SK-N-SH (cell line): ENCODE measurements at regions not wholly inside any gene's neighbourhood (a gene's known extent, or its start where the extent isn't known, plus 50 kb on each side); places are given as distances from the start of the nearest gene placed in this dataset.

Experiments
- CTCF ChIP-seq: fragments of 200-600 bp; sonication (generic); IDR thresholded peaks from 2 replicates; pipeline ENCODE4 v1.6.1; 2017; ENCODE audit warnings: antibody characterized with exemption, mild to moderate bottlenecking, moderate library complexity
- EP300 ChIP-seq, 2 experiments: IDR thresholded peaks; 2 replicates each; pipeline versions ENCODE4 v1.4.0 to v1.6.1; 2012; ENCODE audit warnings: borderline replicate concordance in 1 of 2, low read depth in 1 of 2, low read length in 1 of 2
- EZH2phosphoT487 ChIP-seq: fragments of 200-600 bp; sonication (generic); IDR thresholded peaks from 2 replicates; pipeline ENCODE4 v1.6.1; 2017; ENCODE audit warnings: low read depth, mixed run types, mild to moderate bottlenecking, antibody characterized with exemption, moderate library complexity, borderline replicate concordance
- FOXM1 ChIP-seq: IDR thresholded peaks from 2 replicates; pipeline ENCODE4 v1.4.0; 2012; ENCODE audit warnings: low read depth, mild to moderate bottlenecking
- GABPA ChIP-seq: IDR thresholded peaks from 2 replicates; pipeline ENCODE4 v1.4.0; 2012; ENCODE audit warnings: low read depth, mild to moderate bottlenecking
- MXI1 ChIP-seq: IDR thresholded peaks from 2 replicates; pipeline ENCODE4 v1.6.1; 2012; ENCODE audit warnings: mild to moderate bottlenecking, low read depth, low read length, improper control_type of control experiment
- POLR2AphosphoS5 ChIP-seq: IDR thresholded peaks from 2 replicates; pipeline ENCODE4 v1.6.1; 2012; ENCODE audit warnings: low read depth, low read length
- RAD21 ChIP-seq: IDR thresholded peaks from 2 replicates; pipeline ENCODE4 v1.6.1; 2012; ENCODE audit warnings: mild to moderate bottlenecking, low read length
- REST ChIP-seq: IDR thresholded peaks from 2 replicates; pipeline ENCODE4 v1.6.1; 2012; ENCODE audit warnings: mild to moderate bottlenecking, low read depth, low read length, moderate library complexity
- SIN3A ChIP-seq: IDR thresholded peaks from 2 replicates; pipeline ENCODE4 v1.6.1; 2012; ENCODE audit warnings: low read depth, mild to moderate bottlenecking, low read length, moderate library complexity, borderline replicate concordance
- SMC3 ChIP-seq: IDR thresholded peaks from 2 replicates; pipeline ENCODE4 v1.6.1; 2012; ENCODE audit warnings: low read depth, low read length, improper control_type of control experiment
- TAF1 ChIP-seq: IDR thresholded peaks from 2 replicates; pipeline ENCODE4 v1.6.1; 2012; ENCODE audit warnings: low read depth, mild to moderate bottlenecking, low read length, moderate library complexity, borderline replicate concordance
- USF2 ChIP-seq: fragments of 150-350 bp; IDR thresholded peaks from 2 replicates; pipeline ENCODE4 v1.6.1; 2017; ENCODE audit warnings: antibody characterized with exemption, low read length, low read depth, borderline replicate concordance
- YY1 ChIP-seq: IDR thresholded peaks from 2 replicates; pipeline ENCODE4 v1.4.0; 2012; ENCODE audit warnings: low read depth, mild to moderate bottlenecking

DNA sequence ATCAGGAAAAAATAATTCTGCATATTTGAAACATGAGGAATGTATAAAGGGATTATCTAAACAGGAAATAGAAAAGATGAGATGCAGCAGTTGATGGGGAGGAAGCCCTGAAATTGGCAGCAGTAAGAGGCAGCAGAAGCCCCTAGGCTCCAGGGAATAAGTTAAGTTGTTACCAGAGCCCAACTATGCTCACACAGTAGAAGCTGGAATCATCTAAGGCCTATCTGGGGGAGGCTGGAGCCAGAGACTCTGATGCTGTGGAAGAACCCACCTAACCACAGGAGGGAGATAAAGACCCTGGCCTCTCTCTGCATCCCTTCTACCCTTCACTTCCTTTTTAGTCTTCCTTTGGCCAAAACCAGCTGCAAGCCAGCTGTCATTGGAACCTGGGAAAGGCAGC is 519.7 kb downstream of the DIPK2A start:
- TF ChIP-seq TAF1 (no peak), RAD21 (no peak), CTCF (no peak), MXI1 (no peak), EZH2phosphoT487 (no peak), USF2 (no peak), REST (no peak), EP300 (IDR thresholded peaks at IDR 0.05; ENCODE audit: borderline replicate concordance in 1 of 2, low read depth in 1 of 2, low read length in 1 of 2) (no peak), SIN3A (no peak), SMC3 (no peak), YY1 (no peak), POLR2AphosphoS5 (no peak), GABPA (no peak), FOXM1 (no peak)
